ENCODE measurements at regions not wholly inside any gene's neighbourhood (a gene's known extent, or its start where the extent isn't known, plus 50 kb on each side); places are given as distances from the start of the nearest gene placed in this dataset.

DNA sequence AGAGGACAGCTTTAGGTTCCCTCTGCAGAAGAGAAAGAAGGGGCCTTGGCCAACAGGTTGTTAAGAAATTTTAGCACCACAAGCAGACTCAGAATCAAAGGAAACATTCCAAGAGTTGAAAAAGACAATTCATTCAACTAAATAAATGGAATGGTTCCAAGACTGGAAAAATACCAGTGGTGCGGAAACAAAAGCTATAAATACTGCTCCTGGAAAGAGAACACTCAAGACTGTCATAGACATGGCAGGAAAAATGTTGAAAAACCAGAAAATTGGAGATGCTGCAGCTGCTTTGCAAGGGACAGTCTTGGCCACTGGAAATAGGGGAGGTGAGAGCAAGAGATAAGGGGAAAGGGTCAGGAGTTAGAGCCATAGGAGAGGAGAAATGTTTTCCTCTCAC lies 312.7 kb upstream of the CYRIA start:
- no peak overlapping the region for H2BK15ac ChIP-seq (ENCODE audit: low read depth, low read length)
- H3K9ac ChIP-seq (ENCODE audit: extremely low read depth, insufficient read length, low read length), result no peak overlapping the region
- TF ChIP-seq, protein P1, sequence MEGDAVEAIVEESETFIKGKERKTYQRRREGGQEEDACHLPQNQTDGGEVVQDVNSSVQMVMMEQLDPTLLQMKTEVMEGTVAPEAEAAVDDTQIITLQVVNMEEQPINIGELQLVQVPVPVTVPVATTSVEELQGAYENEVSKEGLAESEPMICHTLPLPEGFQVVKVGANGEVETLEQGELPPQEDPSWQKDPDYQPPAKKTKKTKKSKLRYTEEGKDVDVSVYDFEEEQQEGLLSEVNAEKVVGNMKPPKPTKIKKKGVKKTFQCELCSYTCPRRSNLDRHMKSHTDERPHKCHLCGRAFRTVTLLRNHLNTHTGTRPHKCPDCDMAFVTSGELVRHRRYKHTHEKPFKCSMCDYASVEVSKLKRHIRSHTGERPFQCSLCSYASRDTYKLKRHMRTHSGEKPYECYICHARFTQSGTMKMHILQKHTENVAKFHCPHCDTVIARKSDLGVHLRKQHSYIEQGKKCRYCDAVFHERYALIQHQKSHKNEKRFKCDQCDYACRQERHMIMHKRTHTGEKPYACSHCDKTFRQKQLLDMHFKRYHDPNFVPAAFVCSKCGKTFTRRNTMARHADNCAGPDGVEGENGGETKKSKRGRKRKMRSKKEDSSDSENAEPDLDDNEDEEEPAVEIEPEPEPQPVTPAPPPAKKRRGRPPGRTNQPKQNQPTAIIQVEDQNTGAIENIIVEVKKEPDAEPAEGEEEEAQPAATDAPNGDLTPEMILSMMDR (conservative IDR thresholded peaks at IDR 0.05), result no peak
- H3K79me2 ChIP-seq (ENCODE audit: insufficient read depth, low read length), result no peaks in the 10 kb centered on the region
- no peak overlapping the region for H2BK120ac ChIP-seq (ENCODE audit: low read depth, low read length, poor library complexity, severe bottlenecking)
- H3K23ac ChIP-seq (ENCODE audit: insufficient read length, low read depth, low read length), result no peak overlapping the region
- no peak overlapping the region for H2BK20ac ChIP-seq (ENCODE audit: low read depth, low read length, poor library complexity, severe bottlenecking)
- Mint-ChIP-seq H3K4me3 (no peak overlapping the region), H3K36me3 (ENCODE audit: insufficient read depth in 1 of 3, low read depth in 3 of 3) (no peaks in the 10 kb centered on the region), H3K27ac (no peak overlapping the region), H3K4me1 (no peaks in the 10 kb centered on the region), H3K9me3 (no peaks in the 10 kb centered on the region), H3K27me3 (ENCODE audit: low read depth) (no peaks in the 10 kb centered on the region; the same call in 1 of the 2 replicates)
- H2AK5ac ChIP-seq (ENCODE audit: insufficient read length, low read length), result no peak overlapping the region
- H4K20me1 ChIP-seq (ENCODE audit: control insufficient read depth, insufficient read depth, insufficient read length), result no peaks in the 10 kb centered on the region
- H4K91ac ChIP-seq (ENCODE audit: insufficient read length, low read depth, low read length), result no peak overlapping the region
- no peaks in the 10 kb centered on the region for H3K27me3 ChIP-seq (ENCODE audit: insufficient read depth, low read length)
- no peak overlapping the region for H2AFZ ChIP-seq (ENCODE audit: low read length)
- no peak for DNase-seq
- WGBS (ENCODE audit: extremely low coverage, insufficient read length, low lambda C conversion rate), result no CpG with 5 or more reads among the region's 1 CpG
- no peak overlapping the region for H3K27ac ChIP-seq (ENCODE audit: insufficient read length, low read depth, low read length)
- no peak overlapping the region for H4K5ac ChIP-seq (ENCODE audit: insufficient read length, low read depth, low read length)
- no peak overlapping the region for H4K8ac ChIP-seq (replicated peaks; ENCODE audit: insufficient read length, low read depth, low read length)
- no peak overlapping the region for H3K18ac ChIP-seq (ENCODE audit: insufficient read length, low read depth, low read length)
- no peaks in the 10 kb centered on the region for H3K9me3 ChIP-seq (ENCODE audit: control insufficient read depth, low read depth, low read length)
- no peak overlapping the region for H3K4me2 ChIP-seq (ENCODE audit: insufficient read depth, insufficient read length, low read length)
- H3K23me2 ChIP-seq (ENCODE audit: insufficient read length, low read depth, low read length, poor library complexity, severe bottlenecking), result no peaks in the 10 kb centered on the region
- no peak overlapping the region for H3K4ac ChIP-seq (ENCODE audit: low read depth, low read length)
- no peak overlapping the region for H3K56ac ChIP-seq (ENCODE audit: insufficient read length, low read depth, low read length)
- H3T11ph ChIP-seq (ENCODE audit: low read length), result no peak overlapping the region
- H3K79me1 ChIP-seq (ENCODE audit: insufficient read depth, low read depth, low read length, poor library complexity, severe bottlenecking), result no peaks in the 10 kb centered on the region
- no peak overlapping the region for H2BK12ac ChIP-seq (ENCODE audit: insufficient read length, low read depth, low read length)
- H3K4me1 ChIP-seq (ENCODE audit: insufficient read depth, low read length), result no peaks in the 10 kb centered on the region
- no peak overlapping the region for H3K14ac ChIP-seq (ENCODE audit: insufficient read depth, low read length)
- no peak overlapping the region for H2BK5ac ChIP-seq (ENCODE audit: insufficient read length, low read length)

Data from H9 (cell line).